ENCODE measurements at regions not wholly inside any gene's neighbourhood (a gene's known extent, or its start where the extent isn't known, plus 50 kb on each side); places are given as distances from the start of the nearest gene placed in this dataset.

DNA sequence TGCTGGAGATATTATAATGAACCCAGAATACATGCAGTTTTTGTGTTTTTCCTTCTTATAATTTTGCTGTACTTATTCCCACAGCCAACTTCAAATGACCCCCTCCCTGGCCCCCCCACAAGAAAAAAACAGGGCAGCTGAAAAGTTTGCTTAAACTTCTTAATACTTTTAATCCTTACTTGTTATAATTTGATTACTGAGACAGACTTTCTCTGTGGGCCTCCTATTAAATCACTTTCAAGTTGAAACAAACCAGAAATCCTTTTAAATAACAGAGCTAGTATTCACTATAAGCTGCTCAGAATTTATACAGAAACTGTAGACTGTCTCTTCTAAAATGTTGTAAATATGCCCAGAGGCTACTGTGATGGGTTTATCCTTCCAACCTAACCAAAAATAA lies 106.3 kb downstream of the CENPW start:
- TF ChIP-seq, protein P1, sequence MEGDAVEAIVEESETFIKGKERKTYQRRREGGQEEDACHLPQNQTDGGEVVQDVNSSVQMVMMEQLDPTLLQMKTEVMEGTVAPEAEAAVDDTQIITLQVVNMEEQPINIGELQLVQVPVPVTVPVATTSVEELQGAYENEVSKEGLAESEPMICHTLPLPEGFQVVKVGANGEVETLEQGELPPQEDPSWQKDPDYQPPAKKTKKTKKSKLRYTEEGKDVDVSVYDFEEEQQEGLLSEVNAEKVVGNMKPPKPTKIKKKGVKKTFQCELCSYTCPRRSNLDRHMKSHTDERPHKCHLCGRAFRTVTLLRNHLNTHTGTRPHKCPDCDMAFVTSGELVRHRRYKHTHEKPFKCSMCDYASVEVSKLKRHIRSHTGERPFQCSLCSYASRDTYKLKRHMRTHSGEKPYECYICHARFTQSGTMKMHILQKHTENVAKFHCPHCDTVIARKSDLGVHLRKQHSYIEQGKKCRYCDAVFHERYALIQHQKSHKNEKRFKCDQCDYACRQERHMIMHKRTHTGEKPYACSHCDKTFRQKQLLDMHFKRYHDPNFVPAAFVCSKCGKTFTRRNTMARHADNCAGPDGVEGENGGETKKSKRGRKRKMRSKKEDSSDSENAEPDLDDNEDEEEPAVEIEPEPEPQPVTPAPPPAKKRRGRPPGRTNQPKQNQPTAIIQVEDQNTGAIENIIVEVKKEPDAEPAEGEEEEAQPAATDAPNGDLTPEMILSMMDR (IDR thresholded peaks at IDR 0.05), result no peak
- peak in 2 of 4 donors; percentile 48 to 58 for TF ChIP-seq POLR2AphosphoS5 (IDR thresholded peaks at IDR 0.05)
